IPS DF 4.7 (cell line): ENCODE measurements at regions not wholly inside any gene's neighbourhood (a gene's known extent, or its start where the extent isn't known, plus 50 kb on each side); places are given as distances from the start of the nearest gene placed in this dataset.
A peak's percentile ranks its signal among the peaks of the same experiment; 100 is the strongest.
"Not testable (repeated sequence)": the region's sequence is repeated elsewhere in the genome, so short reads cannot be mapped to it uniquely, and the experiment has no call there.

Experiments used
- DNase-seq: peaks from one replicate; pipeline ENCODE4 v3.0.0-alpha.2; 2013; ENCODE audit warnings: low spot score; ENCODE audit errors: extremely low read depth

- not testable (repeated sequence) for DNase-seq
Observed at GRCh38 chr17:13659051-13659450, 57.3 kb upstream of the HS3ST3A1 start.

GRCh38 chr17:13665872-13666635, 64.3 kb upstream of the HS3ST3A1 start:
- no peak for DNase-seq

GRCh38 chr17:13671341-13671740, 69.6 kb upstream of the HS3ST3A1 start:
- no peak for DNase-seq

- DNase-seq: no peak
Observed at GRCh38 chr17:13671771-13672170, 70.0 kb upstream of the HS3ST3A1 start.

GRCh38 chr17:13678361-13678760, 76.6 kb upstream of the HS3ST3A1 start:
- DNase-seq: no peak

GRCh38 chr17:13678841-13679240, 77.1 kb upstream of the HS3ST3A1 start:
- no peak for DNase-seq

GRCh38 chr17:13688716-13689115, 87.0 kb upstream of the HS3ST3A1 start:
- no peak for DNase-seq

- DNase-seq: no peak
Observed at GRCh38 chr17:13690806-13691205, 89.1 kb upstream of the HS3ST3A1 start.

GRCh38 chr17:13694934-13695333, 93.2 kb upstream of the HS3ST3A1 start:
- no peak for DNase-seq

- peak; percentile 11 for DNase-seq
Observed at GRCh38 chr17:13698832-13699231, 97.1 kb upstream of the HS3ST3A1 start.

GRCh38 chr17:13699261-13699660, 97.5 kb upstream of the HS3ST3A1 start:
- DNase-seq: no peak

GRCh38 chr17:13702266-13702665, 100.5 kb upstream of the HS3ST3A1 start:
- DNase-seq: no peak

GRCh38 chr17:13704333-13704732, 102.6 kb upstream of the HS3ST3A1 start:
- DNase-seq: no peak

GRCh38 chr17:13705221-13705620, 103.5 kb upstream of the HS3ST3A1 start:
- no peak for DNase-seq

- DNase-seq: no peak
Observed at GRCh38 chr17:13721705-13722104, 120.0 kb upstream of the HS3ST3A1 start.

- DNase-seq: no peak
Observed at GRCh38 chr17:13725288-13725990, 123.7 kb upstream of the HS3ST3A1 start.

- DNase-seq: no peak
Observed at GRCh38 chr17:13727441-13728171, 125.9 kb upstream of the HS3ST3A1 start.

- DNase-seq: no peak
Observed at GRCh38 chr17:13728781-13729180, 127.1 kb upstream of the HS3ST3A1 start.

- no peak for DNase-seq
Observed at GRCh38 chr17:13729466-13730134, 127.9 kb upstream of the HS3ST3A1 start.

GRCh38 chr17:13734880-13735279, 133.2 kb upstream of the HS3ST3A1 start:
- no peak for DNase-seq

- DNase-seq: no peak
Observed at GRCh38 chr17:13735444-13735843, 133.7 kb upstream of the HS3ST3A1 start.

GRCh38 chr17:13735861-13736260, 134.1 kb upstream of the HS3ST3A1 start:
- DNase-seq: no peak
